SW 1271 (cell line): ENCODE measurements at regions not wholly inside any gene's neighbourhood (a gene's known extent, or its start where the extent isn't known, plus 50 kb on each side); places are given as distances from the start of the nearest gene placed in this dataset.
A peak's percentile ranks its signal among the peaks of the same experiment; 100 is the strongest.

Experiments used
- DNase-seq, 2 experiments: peaks; one replicate each; lab custom pipeline; 2025; lab: John Stamatoyannopoulos, UW

GRCh38 chr1:209030454-209031167, 552.9 kb upstream of the CAMK1G start:
- no peak for DNase-seq

GRCh38 chr1:209037064-209037463, 546.5 kb upstream of the CAMK1G start:
- DNase-seq, result no peak

- no peak for DNase-seq
Observed at GRCh38 chr1:209038316-209038715, 545.2 kb upstream of the CAMK1G start.

GRCh38 chr1:209038735-209039134, 544.8 kb upstream of the CAMK1G start:
- DNase-seq, result no peak

- DNase-seq, result no peak
Observed at GRCh38 chr1:209040351-209040750, 543.2 kb upstream of the CAMK1G start.

GRCh38 chr1:209041927-209042326, 541.6 kb upstream of the CAMK1G start:
- no peak for DNase-seq

GRCh38 chr1:209042413-209042812, 541.1 kb upstream of the CAMK1G start:
- DNase-seq, result no peak

- DNase-seq, result peak in 1 of 2 experiments; percentile 43
Observed at GRCh38 chr1:209045331-209046057, 538.0 kb upstream of the CAMK1G start.

- no peak for DNase-seq
Observed at GRCh38 chr1:209046058-209046417, 537.5 kb upstream of the CAMK1G start.

GRCh38 chr1:209046935-209047334, 536.6 kb upstream of the CAMK1G start:
- DNase-seq, result no peak

GRCh38 chr1:209048941-209049669, 534.4 kb upstream of the CAMK1G start:
- DNase-seq, result no peak

- DNase-seq, result no peak
Observed at GRCh38 chr1:209051570-209051969, 531.9 kb upstream of the CAMK1G start.

- no peak for DNase-seq
Observed at GRCh38 chr1:209053587-209053986, 529.9 kb upstream of the CAMK1G start.

GRCh38 chr1:209057083-209057482, 526.4 kb upstream of the CAMK1G start:
- DNase-seq, result no peak

- no peak for DNase-seq
Observed at GRCh38 chr1:209057901-209058300, 525.6 kb upstream of the CAMK1G start.

GRCh38 chr1:209059376-209059775, 524.1 kb upstream of the CAMK1G start:
- DNase-seq, result no peak

- no peak for DNase-seq
Observed at GRCh38 chr1:209059981-209060380, 523.5 kb upstream of the CAMK1G start.

GRCh38 chr1:209062081-209062620, 521.4 kb upstream of the CAMK1G start:
- DNase-seq, result no peak

- no peak for DNase-seq
Observed at GRCh38 chr1:209062863-209063262, 520.7 kb upstream of the CAMK1G start.

GRCh38 chr1:209063767-209064659, 519.5 kb upstream of the CAMK1G start:
- no peak for DNase-seq

GRCh38 chr1:209064850-209065706, 518.4 kb upstream of the CAMK1G start:
- DNase-seq, result no peak
